IMR-90 (cell line): ENCODE measurements at regions not wholly inside any gene's neighbourhood (a gene's known extent, or its start where the extent isn't known, plus 50 kb on each side); places are given as distances from the start of the nearest gene placed in this dataset.

Experiments used
- ATAC-seq: fragments of 200-7000 bp; cut with Tn5 transposase; 2 replicates; pipeline ENCODE4 v1.9.1; 2020; ENCODE audit warnings: low read depth, mild to moderate bottlenecking, moderate library complexity
- BruUV-seq: library from RNA; stranded (reverse); fragments of 400-500 nt; replicated peaks from 2 replicates; lab custom pipeline; 2021; lab: Mats Ljungman, UMichigan
- CTCF ChIA-PET: fragments of 300-600 bp; formaldehyde crosslinking; extraction: SDS; loops from one replicate; lab custom pipeline; 2021; ENCODE audit warnings: antibody characterized with exemption; lab: Yijun Ruan, JAX
- POLR2A ChIA-PET: fragments of 300-600 bp; sonication (Branson Sonifier 250); formaldehyde crosslinking; loops from one replicate; lab custom pipeline; 2022; ENCODE audit warnings: antibody characterized with exemption; ENCODE audit not compliant: unreplicated experiment; lab: Charles Lee
- DNase-seq: peaks from one replicate; pipeline ENCODE4 v3.0.0; 2013
- H2AFZ ChIP-seq: replicated peaks from 2 replicates; pipeline ENCODE3; 2013; ENCODE audit warnings: low read length, mild to moderate bottlenecking; ENCODE audit not compliant: poor library complexity
- H2AK5ac ChIP-seq: 2 replicates; pipeline ENCODE4 v1.6.1; 2013; ENCODE audit warnings: low read depth, low read length, inconsistent platforms
- H2AK9ac ChIP-seq: replicated peaks from 2 replicates; pipeline ENCODE3; 2013; ENCODE audit warnings: mild to moderate bottlenecking, low read depth, low read length, moderate library complexity; ENCODE audit not compliant: poor library complexity
- H2BK120ac ChIP-seq: 2 replicates; pipeline ENCODE4 v1.6.1; 2013; ENCODE audit warnings: low read depth, low read length, inconsistent platforms
- H2BK15ac ChIP-seq: 3 replicates; pipeline ENCODE4 v1.6.1; 2013; ENCODE audit warnings: low read depth, low read length, inconsistent platforms
- H2BK20ac ChIP-seq: 2 replicates; pipeline ENCODE4 v1.6.1; 2013; ENCODE audit warnings: low read depth, mild to moderate bottlenecking, inconsistent platforms, low read length, moderate library complexity
- H2BK5ac ChIP-seq: 2 replicates; pipeline ENCODE4 v1.6.1; 2013; ENCODE audit warnings: mild to moderate bottlenecking, low read depth, low read length, inconsistent platforms; ENCODE audit not compliant: poor library complexity, severe bottlenecking
- H3K14ac ChIP-seq: replicated peaks from 2 replicates; pipeline ENCODE4 v1.6.1; 2013; ENCODE audit warnings: low read depth, low read length, inconsistent platforms
- H3K18ac ChIP-seq: 2 replicates; pipeline ENCODE4 v1.6.1; 2013; ENCODE audit warnings: low read depth, low read length, control low read depth
- H3K23ac ChIP-seq: 2 replicates; pipeline ENCODE4 v1.6.1; 2013; ENCODE audit warnings: low read depth, low read length, inconsistent platforms
- H3K27ac ChIP-seq: 2 replicates; pipeline ENCODE4 v1.5.1; 2013; ENCODE audit warnings: mild to moderate bottlenecking, control low read depth, low read length; ENCODE audit not compliant: insufficient read depth
- H3K27me3 ChIP-seq: 2 replicates; pipeline ENCODE4 v1.6.1; 2013; ENCODE audit warnings: low read length; ENCODE audit not compliant: control insufficient read depth, insufficient read depth
- H3K36me3 ChIP-seq: 2 replicates; pipeline ENCODE4 v1.6.1; 2013; ENCODE audit warnings: low read length, mixed read lengths; ENCODE audit not compliant: control insufficient read depth, insufficient read depth
- H3K4ac ChIP-seq: 2 replicates; pipeline ENCODE4 v1.6.1; 2013; ENCODE audit warnings: low read depth, low read length, inconsistent platforms
- H3K4me1 ChIP-seq: 2 replicates; pipeline ENCODE4 v1.6.1; 2013; ENCODE audit warnings: low read length, mixed read lengths; ENCODE audit not compliant: control insufficient read depth, insufficient read depth
- H3K4me2 ChIP-seq: 2 replicates; pipeline ENCODE4 v1.6.1; 2013; ENCODE audit warnings: low read depth, mild to moderate bottlenecking, control low read depth, low read length, moderate library complexity
- H3K4me3 ChIP-seq: 2 replicates; pipeline ENCODE4 v1.5.1; 2013; ENCODE audit warnings: low read depth, mild to moderate bottlenecking, control low read depth, low read length, moderate library complexity; ENCODE audit not compliant: insufficient read depth
- H3K56ac ChIP-seq: 2 replicates; pipeline ENCODE4 v1.6.1; 2013; ENCODE audit warnings: low read length, inconsistent platforms; ENCODE audit not compliant: insufficient read depth; ENCODE audit errors: extremely low read depth
- H3K79me1 ChIP-seq, 2 experiments: 2 replicates each; pipeline ENCODE4 v1.6.1; 2013; ENCODE audit warnings: low read length in 2 of 2, inconsistent platforms in 1 of 2, low read depth in 1 of 2
- H3K9ac ChIP-seq: 2 replicates; pipeline ENCODE4 v1.6.1; 2013; ENCODE audit warnings: low read depth, low read length, control low read depth
- H3K9me1 ChIP-seq: 2 replicates; pipeline ENCODE4 v1.6.1; 2013; ENCODE audit warnings: low read length, inconsistent platforms; ENCODE audit not compliant: insufficient read depth
- H3K9me3 ChIP-seq: 2 replicates; pipeline ENCODE4 v1.6.1; 2013; ENCODE audit warnings: low read length; ENCODE audit not compliant: control insufficient read depth, insufficient read depth
- H4K20me1 ChIP-seq: 2 replicates; pipeline ENCODE4 v1.6.1; 2013; ENCODE audit warnings: low read length, inconsistent platforms; ENCODE audit not compliant: insufficient read depth
- H4K5ac ChIP-seq: 2 replicates; pipeline ENCODE4 v1.6.1; 2013; ENCODE audit warnings: mild to moderate bottlenecking, low read depth, low read length, control low read depth
- H4K8ac ChIP-seq, 2 experiments: 2 replicates each; pipeline ENCODE4 v1.6.1; 2013; ENCODE audit warnings: low read depth in 2 of 2, low read length in 2 of 2, control low read depth in 1 of 2, inconsistent platforms in 1 of 2
- H4K91ac ChIP-seq: 2 replicates; pipeline ENCODE4 v1.6.1; 2013; ENCODE audit warnings: low read depth, low read length, inconsistent platforms; ENCODE audit not compliant: insufficient read depth
- CHD1 ChIP-seq: IDR thresholded peaks from 2 replicates; pipeline ENCODE4 v1.6.1; 2012; ENCODE audit warnings: low read depth, low read length, improper control_type of control experiment
- ELK1 ChIP-seq: fragments of 150-350 bp; IDR thresholded peaks from 2 replicates; pipeline ENCODE4 v1.6.1; 2016; ENCODE audit warnings: low read depth, mild to moderate bottlenecking, low read length, moderate library complexity, borderline replicate concordance
- FOS ChIP-seq: fragments of 150-350 bp; IDR thresholded peaks from 2 replicates; pipeline ENCODE4 v1.6.1; 2016; ENCODE audit warnings: low read depth, low read length
- MAZ ChIP-seq: IDR thresholded peaks from 2 replicates; pipeline ENCODE4 v1.6.1; 2012; ENCODE audit warnings: low read depth, mild to moderate bottlenecking, low read length, improper control_type of control experiment, moderate library complexity, borderline replicate concordance
- NFE2L2 ChIP-seq: fragments of 150-350 bp; IDR thresholded peaks from 2 replicates; pipeline ENCODE4 v1.6.1; 2016; ENCODE audit warnings: low read depth, mild to moderate bottlenecking, low read length
- RAD21 ChIP-seq: IDR thresholded peaks from 2 replicates; pipeline ENCODE4 v1.6.1; 2012; ENCODE audit warnings: low read length, improper control_type of control experiment
- RCOR1 ChIP-seq: IDR thresholded peaks from 2 replicates; pipeline ENCODE4 v1.6.1; 2012; ENCODE audit warnings: mild to moderate bottlenecking, low read length, improper control_type of control experiment; ENCODE audit not compliant: insufficient replicate concordance
- USF2 ChIP-seq: fragments of 150-350 bp; IDR thresholded peaks from 2 replicates; pipeline ENCODE4 v1.6.1; 2017; ENCODE audit warnings: mild to moderate bottlenecking, antibody characterized with exemption, low read length, low read depth
- WGBS, 2 experiments: methylation state at CpG; one replicate each; pipeline versions ENCODE4 v1.1.5 to v1.1.7; 2013; ENCODE audit warnings: missing lambda C conversion rate in 2 of 2; ENCODE audit not compliant: insufficient read length in 1 of 2; ENCODE audit errors: extremely low coverage in 2 of 2; 5-methylcytosine and 5-hydroxymethylcytosine counted together
- dilution Hi-C: fragments of 300-500 bp; cut with HindIII; formaldehyde crosslinking; loops from one replicate; pipeline ENCODE4 v1.14.3; 2018; ENCODE audit warnings: low sequenced_read_pairs; ENCODE audit not compliant: unreplicated experiment
- in situ Hi-C: fragments of 300-500 bp; cut with MboI; formaldehyde crosslinking; loops from 3 replicates; pipeline ENCODE4 v1.14.3; 2019; ENCODE audit warnings: low sequenced_read_pairs, inconsistent platforms, mixed read lengths
- intact Hi-C: fragments of 100-400 bp; cut with micrococcal nuclease; formaldehyde crosslinking; loops from 2 replicates; pipeline ENCODE4 v1.10.0; 2022

- Histone ChIP-seq H3K9ac (no peak overlapping the region), H4K5ac (no peak overlapping the region), H3K4ac (no peak overlapping the region), H2AFZ (no peak overlapping the region), H3K23ac (no peak overlapping the region), H3K14ac (no peak overlapping the region), H2BK20ac (no peak overlapping the region), H3K18ac (no peak overlapping the region), H3K56ac (no peak overlapping the region), H3K4me1 (no peaks in the 10 kb centered on the region), H3K27me3 (no peaks in the 10 kb centered on the region), H4K8ac (no peak overlapping the region), H3K79me1 (no peaks in the 10 kb centered on the region), H3K9me3 (no peaks in the 10 kb centered on the region), H3K36me3 (no peaks in the 10 kb centered on the region), H2AK9ac (no peak overlapping the region), H2BK5ac (no peak overlapping the region), H4K91ac (no peak overlapping the region), H3K4me3 (no peak overlapping the region), H3K9me1 (no peaks in the 10 kb centered on the region), H2BK120ac (no peak overlapping the region), H2AK5ac (no peak overlapping the region), H4K20me1 (no peaks in the 10 kb centered on the region), H3K4me2 (no peak overlapping the region), H2BK15ac (no peak overlapping the region), H3K27ac (no peak overlapping the region)
- no peak for ATAC-seq
- TF ChIP-seq MAZ: no peak
- TF ChIP-seq RCOR1: no peak
- no peak for TF ChIP-seq FOS
- no peak for TF ChIP-seq NFE2L2
- TF ChIP-seq ELK1: no peak
- no peak for TF ChIP-seq USF2
- no peak for TF ChIP-seq RAD21
- TF ChIP-seq CHD1: no peak
- ChIA-PET CTCF (no interaction called here), POLR2A (no interaction called here)
- WGBS, 2 experiments: no CpG with 5 or more reads among the region's 3 CpGs
- intact Hi-C loops (no loop called here), in situ Hi-C loops (no loop called here), dilution Hi-C loops (no loop called here)
- no peak for DNase-seq
- no TSS peak for BruUV-seq
Measured at GRCh38 chr12:114073076-114073475, 107.0 kb upstream of the RBM19 start.
